NOMO-1 treated with dmso at 0.1 percent for 144 hours (cell line): ENCODE measurements at regions not wholly inside any gene's neighbourhood (a gene's known extent, or its start where the extent isn't known, plus 50 kb on each side); places are given as distances from the start of the nearest gene placed in this dataset.

Experiments
- DNase-seq: peaks from one replicate; lab custom pipeline; 2025; ENCODE audit not compliant: unreplicated experiment; lab: John Stamatoyannopoulos, UW

DNA sequence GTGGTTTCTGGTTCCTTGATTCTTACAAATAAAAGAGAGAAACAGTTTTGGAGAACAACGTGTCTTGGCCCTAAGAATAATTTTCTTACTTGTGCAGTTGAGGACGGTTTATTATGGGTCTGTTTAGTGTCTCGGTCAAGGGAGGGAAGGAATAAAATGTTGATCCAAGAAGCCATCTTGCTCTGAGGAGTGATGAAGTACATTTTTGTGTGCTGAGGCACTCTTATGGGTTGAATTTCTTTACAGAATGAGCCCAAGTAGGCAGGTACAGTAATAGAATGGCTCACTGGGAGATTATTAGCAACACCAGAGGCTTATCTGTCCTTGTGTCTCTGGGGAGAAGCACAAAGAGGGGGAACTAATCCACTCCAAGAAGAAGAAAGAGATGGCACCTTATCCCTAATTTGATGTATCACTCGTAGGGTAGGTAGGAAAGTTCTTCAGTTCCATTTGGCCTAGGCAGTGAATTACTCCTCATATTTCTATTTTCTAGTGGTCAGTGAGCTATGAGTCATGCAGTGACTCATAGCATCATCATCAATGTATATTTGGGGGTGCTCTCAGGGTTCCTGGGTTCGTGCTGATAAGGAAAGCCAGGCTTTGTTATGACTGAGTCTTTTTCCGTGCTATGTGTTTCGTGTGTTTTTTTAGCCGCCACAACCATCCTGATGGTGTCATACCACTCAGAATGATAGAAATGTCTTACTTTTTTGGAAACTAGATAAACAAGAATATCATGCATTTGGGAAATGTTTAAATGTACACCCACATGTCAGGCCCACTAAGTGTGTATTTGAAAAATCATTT is 250.1 kb upstream of the CTAGE1 start:
- DNase-seq, result no peak

- DNase-seq, result no peak
These were observed 250.8 kb upstream of the CTAGE1 start for GRCh38 chr18:22668496-22668895.

DNA sequence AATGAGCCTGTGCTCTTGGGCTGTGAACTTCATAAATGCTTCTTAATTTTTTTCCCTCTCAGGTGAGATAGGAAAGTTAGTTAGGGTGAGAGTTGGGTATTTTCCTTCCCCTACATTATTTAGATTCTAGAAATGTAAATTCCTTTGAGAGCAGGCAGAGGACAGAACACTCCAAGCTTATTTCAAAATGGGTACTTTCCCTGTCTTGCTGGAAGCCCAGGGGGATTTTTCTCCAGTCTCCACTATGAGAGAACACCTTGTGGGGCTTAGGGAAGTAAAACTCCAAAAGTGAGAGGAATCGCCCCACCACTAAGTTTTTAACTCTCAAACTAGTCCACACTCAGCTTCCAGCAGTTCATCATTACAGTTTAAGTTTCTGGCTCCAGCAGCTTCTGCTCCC is 253.2 kb upstream of the CTAGE1 start:
- no peak for DNase-seq

DNA sequence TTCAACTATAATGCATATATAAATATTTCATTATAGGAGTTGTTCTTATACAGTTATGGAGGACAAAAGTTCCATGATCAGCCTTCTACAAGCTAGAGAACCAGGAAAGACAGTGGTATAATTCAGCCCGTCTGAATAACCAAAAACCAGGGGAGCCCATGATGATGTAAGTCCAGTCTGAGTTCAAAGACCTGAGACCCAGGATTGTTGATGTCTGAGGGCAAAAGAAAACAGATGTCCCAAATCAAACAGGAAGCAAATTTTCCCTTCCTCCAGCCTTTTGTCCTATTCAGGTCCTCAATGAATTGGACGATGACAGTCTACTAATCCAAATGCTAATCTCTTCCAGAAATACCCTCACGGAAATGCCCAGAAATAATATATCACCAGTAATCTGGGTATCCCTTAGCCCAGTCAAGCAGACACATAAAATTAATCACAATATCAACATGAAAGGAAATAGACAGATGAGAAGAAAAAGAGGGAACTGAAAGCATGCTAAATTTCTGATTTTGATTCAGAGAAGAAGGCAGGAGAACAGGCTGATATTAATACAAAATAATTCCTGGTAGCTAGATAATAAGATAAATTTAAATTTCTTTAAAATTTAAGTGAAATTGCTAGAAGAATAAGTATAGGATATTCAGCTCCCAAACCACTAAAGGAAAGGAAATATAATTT is 255.6 kb upstream of the CTAGE1 start:
- DNase-seq, result no peak

DNA sequence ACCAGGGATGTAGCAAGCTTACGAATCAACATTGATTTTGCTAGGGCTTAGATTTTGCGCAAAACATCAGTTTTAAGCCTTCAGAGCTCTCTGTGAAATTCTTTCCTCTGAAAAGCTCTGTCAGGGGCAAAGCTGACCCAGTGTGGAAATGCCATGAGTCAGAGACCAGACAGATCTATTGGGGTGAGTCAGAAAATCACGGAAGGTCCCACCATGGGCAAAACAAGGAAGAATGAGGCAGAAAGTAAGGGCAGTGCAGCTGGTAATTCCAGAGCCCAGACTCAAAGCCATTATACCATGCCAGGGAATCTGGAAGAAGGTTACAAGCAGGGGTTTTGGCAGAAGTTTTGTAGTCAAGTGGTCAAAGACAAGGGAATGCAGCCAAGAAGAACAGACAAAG is 256.6 kb upstream of the CTAGE1 start:
- no peak for DNase-seq

GRCh38 chr18:22675006-22675405 is 257.3 kb upstream of the CTAGE1 start:
- DNase-seq, result no peak

GRCh38 chr18:22676423-22676822 is 256.7 kb upstream of the RBBP8 start:
- DNase-seq, result no peak

DNA sequence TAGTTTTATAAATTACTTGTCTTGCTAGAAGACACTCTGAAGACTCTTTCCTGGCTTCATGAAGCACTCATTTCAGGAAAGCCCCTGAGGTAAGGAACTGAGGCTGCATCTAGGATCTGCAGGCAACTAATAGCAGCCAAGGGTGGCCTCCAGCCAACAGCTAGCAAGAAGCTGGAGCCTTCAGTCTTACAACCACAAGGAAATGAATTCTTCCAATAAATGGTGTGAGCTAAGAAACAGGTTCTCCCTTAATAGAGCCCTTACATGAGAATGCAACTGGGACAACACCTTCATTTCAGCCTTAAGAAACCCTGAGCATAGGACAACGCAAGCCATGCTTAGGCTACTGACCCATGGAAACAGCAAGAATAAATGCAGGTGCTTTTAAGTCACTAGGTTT is 254.6 kb upstream of the RBBP8 start:
- no peak for DNase-seq

GRCh38 chr18:22680944-22681343 is 252.2 kb upstream of the RBBP8 start:
- DNase-seq, result no peak

DNA sequence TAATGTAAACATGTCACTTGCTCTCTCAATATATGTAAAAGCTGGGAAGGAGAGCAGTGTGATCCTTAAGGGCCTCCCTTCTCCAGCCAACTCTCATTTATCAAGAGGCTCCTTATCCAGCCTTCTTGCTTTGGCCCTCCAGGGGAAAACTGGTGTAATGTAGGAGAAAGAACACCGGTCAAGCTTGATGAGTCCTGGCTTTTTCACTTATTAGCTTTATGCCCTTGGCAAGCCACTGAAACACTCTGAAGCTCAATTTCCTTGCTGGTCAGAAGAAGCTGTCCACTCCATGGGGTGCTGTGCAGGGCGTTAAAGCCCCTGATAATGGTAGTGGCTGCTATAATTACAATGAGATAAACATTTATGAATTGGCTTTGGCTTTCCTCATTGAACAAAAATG is 251.2 kb upstream of the RBBP8 start:
- no peak for DNase-seq

- DNase-seq, result no peak
These were observed 250.4 kb upstream of the RBBP8 start for GRCh38 chr18:22682720-22683119.

DNA sequence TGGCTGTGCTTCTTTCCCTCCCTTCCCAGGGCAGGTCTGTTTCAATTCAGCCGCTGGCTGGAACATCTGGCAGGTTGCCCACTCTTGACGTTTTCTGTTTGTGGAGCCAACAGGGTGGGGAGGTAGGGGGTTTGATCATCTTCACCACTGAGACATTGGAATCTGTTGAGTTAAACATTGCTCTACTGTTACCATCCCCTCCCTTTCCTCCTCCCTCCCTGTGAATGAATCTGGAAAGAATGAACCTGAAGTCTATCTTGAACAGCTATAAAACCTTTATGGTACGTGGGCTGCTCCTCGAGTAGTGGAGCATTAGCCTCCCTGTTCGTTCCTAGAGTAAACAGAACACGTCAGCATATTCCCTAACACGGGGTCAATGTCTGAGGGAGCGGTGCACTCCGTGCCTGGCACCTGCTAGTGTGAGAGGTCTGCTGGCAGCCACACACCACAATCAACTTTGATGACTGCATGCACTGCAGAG is 249.9 kb upstream of the RBBP8 start:
- no peak for DNase-seq

GRCh38 chr18:22683786-22684185 is 249.3 kb upstream of the RBBP8 start:
- DNase-seq, result no peak

DNA sequence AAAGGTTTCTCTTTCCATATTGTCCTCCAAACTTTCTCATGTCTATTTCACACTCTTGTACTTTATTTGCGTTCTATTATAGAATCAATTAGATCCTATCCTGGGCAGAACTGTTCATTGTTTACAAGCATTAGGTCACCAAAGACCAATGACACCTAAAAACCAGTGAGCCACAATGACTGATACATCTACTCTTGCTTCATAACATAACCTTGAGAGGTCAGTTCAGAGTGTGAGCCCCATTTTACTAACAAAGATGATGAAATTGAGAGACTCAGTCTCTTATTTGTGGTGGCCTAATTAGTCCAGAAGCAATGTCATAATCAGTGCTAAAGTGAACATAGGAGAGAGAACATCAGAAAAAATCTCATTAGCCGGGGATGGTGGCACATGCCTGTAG is 248.9 kb upstream of the RBBP8 start:
- no peak for DNase-seq

DNA sequence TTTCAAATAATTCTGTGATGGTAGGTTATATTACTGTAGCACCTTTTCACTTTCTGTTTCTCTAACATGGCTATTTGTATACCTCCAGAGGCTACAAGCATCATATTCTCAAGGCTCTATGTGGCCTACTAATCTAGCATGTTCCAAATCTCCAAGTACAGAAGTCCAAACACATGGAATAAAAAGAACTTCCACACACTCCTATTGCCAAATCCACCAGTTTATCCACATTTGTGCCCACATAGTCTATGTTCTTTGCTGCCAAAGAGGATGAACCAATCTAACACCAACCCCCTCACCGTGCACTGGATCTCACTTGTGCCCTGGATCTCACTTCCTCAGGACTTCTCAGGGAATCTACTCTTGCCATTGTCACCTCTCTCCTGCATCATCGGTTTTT is 247.3 kb upstream of the RBBP8 start:
- DNase-seq, result no peak

- no peak for DNase-seq
These were observed 245.0 kb upstream of the RBBP8 start for GRCh38 chr18:22687892-22688680.

DNA sequence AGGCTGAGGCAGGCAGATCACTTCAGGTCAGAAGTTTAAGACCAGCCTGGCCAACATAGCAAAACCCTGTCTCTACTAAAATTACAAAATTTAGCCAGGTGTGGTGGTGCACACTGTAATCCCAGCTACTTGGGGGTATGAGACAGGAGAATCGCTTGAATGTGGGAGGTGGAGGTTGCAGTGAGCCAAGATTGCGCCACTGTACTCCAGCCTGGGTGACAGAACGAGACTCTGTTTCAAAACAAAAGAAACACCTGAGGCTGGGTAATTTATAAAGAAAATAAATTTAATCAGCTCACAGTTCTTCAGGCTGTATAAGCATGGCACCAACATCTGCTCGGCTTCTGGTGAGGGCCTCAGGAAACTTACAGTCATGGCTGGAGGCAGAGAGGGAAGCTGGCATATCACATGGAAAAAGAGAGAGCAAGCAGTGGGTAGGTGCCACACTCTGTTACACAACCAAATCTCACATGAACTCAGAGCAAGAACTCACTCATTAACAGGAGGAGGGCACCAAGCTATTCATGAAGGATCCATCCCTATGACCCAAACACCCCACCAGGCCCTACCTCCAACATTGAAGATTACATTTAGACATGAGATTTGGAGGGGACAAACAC is 244.1 kb upstream of the RBBP8 start:
- no peak for DNase-seq

GRCh38 chr18:22689712-22690111 is 243.4 kb upstream of the RBBP8 start:
- no peak for DNase-seq

DNA sequence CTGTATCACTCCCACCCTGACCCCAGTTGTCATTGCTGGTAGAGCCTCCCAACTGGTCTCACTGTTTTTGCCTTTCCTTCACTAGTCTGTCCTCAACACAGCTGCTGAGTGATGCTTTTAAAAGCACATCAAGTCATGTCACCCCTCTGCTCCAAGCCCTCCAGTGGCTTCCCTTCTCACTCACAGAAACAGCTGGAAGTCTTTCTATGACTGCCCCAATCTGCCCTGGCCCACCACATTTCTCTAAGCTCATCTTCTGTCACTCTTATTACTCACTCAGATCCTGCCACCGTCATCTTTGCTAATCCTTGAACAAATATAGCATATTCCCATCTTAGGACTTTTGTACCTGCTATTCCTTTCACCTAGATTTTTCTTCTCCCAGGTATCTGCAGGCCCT is 242.6 kb upstream of the RBBP8 start:
- DNase-seq, result no peak

GRCh38 chr18:22691946-22692710 is 241.0 kb upstream of the RBBP8 start:
- peak; percentile 31 for DNase-seq

DNA sequence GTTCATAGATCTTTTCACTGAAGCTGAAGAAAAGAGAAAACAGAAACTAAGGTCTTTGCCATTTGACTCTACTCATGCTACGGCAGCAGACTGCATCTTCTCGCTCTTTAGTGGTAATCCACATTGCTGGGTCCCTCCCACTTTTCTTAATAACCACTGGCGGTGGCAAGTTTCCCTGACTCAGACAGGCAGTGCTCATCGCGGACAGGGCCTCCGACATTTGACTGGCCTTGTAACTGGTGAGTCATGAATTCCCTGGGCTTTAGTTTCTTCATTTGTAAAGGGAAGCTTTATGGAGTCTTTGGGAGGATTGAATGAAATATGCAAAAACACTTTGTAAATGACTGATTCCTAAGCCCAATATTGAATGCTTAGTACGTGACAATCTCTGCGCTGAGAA is 238.2 kb upstream of the RBBP8 start:
- no peak for DNase-seq
